Neural progenitor cell (in vitro differentiated cells): ENCODE measurements at regions not wholly inside any gene's neighbourhood (a gene's known extent, or its start where the extent isn't known, plus 50 kb on each side); places are given as distances from the start of the nearest gene placed in this dataset.

Experiments used
- CTCF ChIP-seq: fragments of 200-600 bp; sonication (generic); IDR thresholded peaks from 2 replicates; pipeline ENCODE4 v1.5.1; 2017; ENCODE audit warnings: antibody characterized with exemption, mild to moderate bottlenecking
- EZH2 ChIP-seq: fragments of 200-600 bp; sonication (generic); IDR thresholded peaks from 2 replicates; pipeline ENCODE4 v1.6.1; 2017; ENCODE audit warnings: antibody characterized with exemption, mild to moderate bottlenecking, moderate library complexity

- no peak for TF ChIP-seq CTCF
- TF ChIP-seq EZH2, result no peak
Observed at GRCh38 chr6:167481307-167481926, 156.5 kb downstream of the TTLL2 start.
